HG03565 (cell line): ENCODE measurements at regions not wholly inside any gene's neighbourhood (a gene's known extent, or its start where the extent isn't known, plus 50 kb on each side); places are given as distances from the start of the nearest gene placed in this dataset.

Experiments used
- ATAC-seq: cut with Tn5 transposase; IDR thresholded peaks from one replicate; pipeline ENCODE4 v1.9.1; 2021; ENCODE audit warnings: mild to moderate bottlenecking, moderate library complexity; ENCODE audit not compliant: unreplicated experiment

DNA sequence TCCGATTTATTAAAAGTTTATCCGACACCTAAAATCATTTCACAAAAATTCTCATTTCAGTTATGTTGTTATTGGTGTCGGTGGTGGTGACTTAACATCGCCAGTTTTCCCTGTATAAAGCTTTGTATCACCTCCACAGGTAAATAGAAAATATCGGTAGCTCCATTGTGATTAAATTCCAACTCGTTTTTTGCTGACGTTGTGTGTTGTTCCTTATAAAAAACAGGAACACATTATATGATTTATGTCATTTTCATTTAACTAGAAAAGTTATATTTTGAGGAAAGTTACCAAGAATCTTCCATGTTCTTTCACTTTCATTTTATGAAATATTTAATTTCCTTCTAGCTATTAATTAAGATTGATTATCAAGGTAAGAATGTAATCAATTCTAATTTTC is 635.9 kb downstream of the CDH18 start:
- no peak for ATAC-seq

DNA sequence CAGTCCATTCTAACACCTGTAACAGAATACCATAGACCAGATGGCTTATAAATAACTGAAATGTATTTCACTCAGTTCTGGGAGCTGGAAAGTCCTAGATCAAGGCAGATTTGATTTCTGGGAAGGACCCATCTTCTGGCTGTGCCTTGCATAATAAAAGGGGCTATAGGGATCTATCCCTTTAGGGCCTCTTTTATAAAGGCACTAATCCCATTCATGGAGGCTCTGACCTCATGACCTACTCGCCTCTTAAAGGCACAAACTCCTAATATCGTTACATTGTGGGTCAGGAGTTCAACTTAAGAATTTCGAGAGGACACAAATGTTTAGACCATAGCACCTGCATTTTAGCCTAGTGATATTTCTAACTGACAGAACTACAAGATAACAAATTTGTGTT is 619.0 kb downstream of the CDH18 start:
- ATAC-seq = no peak

DNA sequence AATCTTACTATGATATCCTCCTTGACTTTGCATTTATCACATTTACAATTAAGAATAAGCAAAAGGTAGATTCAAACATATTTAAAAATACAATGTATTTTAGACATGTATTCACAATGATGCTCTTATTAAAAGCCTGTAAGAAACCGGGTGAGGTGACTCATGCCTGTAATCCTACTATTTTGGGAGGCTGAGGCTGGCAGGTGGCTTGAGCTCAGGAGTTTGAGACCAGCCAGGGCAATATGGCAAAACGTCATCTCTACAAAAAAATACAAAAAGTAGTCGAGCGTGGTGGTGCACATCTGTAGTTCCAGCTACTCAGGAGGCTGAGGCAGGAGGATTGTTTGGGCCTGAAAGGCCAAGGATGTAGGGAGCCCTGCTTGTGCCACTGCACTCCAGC is 618.4 kb downstream of the CDH18 start:
- ATAC-seq = no peak

GRCh38 chr5:19370655-19371386 is 617.2 kb downstream of the CDH18 start:
- no peak for ATAC-seq

DNA sequence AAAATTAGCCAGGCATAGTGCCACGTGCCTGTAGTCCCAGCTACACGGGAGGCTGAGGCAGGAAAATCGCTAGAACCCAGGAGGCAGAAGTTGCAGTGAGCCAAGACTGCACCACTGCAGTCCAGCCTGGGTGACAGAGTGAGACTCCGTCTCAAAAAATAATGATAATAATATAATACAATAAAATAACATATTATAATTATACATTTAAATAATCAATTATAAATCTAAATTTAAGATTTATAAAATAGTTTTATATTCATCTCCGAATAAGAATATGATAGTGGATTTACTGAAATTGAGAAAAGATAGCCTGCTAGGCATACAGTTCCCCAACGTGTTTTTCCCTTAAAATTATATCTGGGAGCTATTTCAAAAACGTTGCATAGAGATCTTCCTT is 599.6 kb downstream of the CDH18 start:
- no peak for ATAC-seq

DNA sequence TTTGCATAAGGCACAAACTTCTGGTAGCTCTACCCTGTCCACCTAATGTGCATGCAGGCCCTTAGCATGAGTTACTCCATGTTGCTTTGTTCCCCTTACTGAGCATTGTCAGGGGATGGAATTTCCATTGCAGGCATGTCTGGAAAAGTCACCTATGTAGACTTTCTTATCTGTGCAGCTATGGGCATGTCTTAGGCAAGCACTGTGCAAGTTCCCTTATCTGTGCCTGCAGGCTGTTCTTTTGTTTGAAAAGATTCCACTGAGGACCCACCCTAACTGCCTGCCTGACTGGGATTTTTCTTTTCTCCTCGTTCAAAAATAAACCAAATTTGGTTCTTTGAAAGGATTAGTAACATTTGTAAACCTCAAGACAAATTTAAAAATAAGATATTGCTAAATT is 587.0 kb downstream of the CDH18 start:
- no peak for ATAC-seq

DNA sequence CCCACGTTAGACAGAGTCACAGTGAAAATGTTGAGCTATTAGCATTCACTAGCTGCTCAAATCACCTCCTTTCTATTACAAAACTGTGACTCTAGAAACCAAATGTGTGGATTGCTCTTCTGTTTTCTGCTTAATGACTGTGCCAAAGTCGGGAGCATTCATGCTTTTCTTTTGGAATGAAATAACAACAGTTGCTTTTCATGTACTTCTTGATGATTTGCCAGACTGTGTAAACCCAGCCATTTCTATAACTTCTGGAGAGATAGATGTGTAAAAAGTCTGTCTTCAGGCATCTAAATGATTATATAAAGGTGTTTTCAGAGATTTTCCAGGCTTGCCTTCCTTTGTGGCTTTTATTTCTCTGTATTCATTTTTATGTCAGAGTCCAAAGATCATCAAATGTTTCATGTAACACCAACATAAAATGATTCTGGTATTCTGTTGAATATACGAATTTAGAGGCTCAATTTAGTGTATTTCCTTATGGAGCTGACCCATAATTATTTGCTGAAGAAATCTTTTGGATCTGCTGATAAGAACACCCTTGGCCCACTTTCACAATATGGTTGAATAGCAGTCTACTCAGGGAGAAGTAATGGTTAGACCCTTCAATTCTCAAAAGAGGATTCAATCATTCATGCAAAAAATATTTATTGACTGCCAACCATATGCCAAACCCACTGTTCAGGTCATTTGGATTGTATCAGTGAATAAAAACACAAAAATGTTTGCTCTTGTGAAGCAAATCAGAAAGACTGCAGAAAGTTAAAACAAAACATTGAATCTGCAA is 581.2 kb downstream of the CDH18 start:
- no peak for ATAC-seq

DNA sequence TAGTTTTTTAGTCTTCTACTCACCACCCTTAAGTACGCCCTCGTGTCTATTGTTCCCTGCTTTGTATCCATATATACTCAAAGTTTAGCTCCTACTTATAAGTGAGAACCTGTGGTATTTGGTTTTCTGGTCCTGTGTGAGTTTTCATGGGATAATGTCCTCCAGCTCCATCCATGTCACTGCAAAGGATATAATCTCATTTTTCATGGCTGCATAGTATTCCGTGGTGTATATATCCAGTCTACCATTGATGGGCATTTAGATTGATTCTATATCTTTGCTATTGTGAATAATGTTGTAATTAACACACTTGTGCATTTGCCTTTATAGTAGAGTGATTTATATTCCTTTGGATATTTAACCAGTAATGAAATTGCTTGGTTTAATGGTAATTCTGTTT is 579.9 kb downstream of the CDH18 start:
- ATAC-seq = no peak

DNA sequence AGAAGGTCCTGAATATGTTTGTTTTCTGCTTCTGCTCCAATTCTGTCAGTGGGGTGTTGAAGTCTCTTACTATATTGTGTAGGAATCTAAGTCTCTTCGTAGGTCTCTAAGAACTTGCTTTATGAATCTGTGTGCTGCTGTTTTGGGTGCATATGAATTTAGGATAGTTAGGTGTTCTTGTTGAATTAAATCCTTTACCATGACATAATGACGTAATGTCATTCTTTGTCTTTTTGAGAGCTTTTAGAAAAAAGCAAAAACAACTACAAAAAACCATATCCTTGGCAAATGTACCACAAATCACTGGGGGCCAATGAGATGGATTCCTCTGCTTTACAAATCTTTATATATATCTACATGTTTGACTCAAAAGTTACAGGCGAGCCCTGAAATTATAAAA is 576.1 kb downstream of the CDH18 start:
- ATAC-seq = no peak
